PFSK-1 (cell line): ENCODE measurements at regions not wholly inside any gene's neighbourhood (a gene's known extent, or its start where the extent isn't known, plus 50 kb on each side); places are given as distances from the start of the nearest gene placed in this dataset.

ENCODE experiments used
- POLR2AphosphoS5 ChIP-seq: IDR thresholded peaks from 2 replicates; pipeline ENCODE4 v1.6.1; 2012; ENCODE audit warnings: low read depth, mild to moderate bottlenecking, control low read depth, low read length, moderate library complexity
- TAF1 ChIP-seq: IDR thresholded peaks from 2 replicates; pipeline ENCODE4 v1.6.1; 2012; ENCODE audit warnings: low read length, control low read depth, borderline replicate concordance; ENCODE audit not compliant: insufficient read depth

GRCh38 chr1:189596197-189596596 is 881.5 kb downstream of the BRINP3 start:
- no peak for TF ChIP-seq TAF1
- no peak for TF ChIP-seq POLR2AphosphoS5
